ENCODE measurements at regions not wholly inside any gene's neighbourhood (a gene's known extent, or its start where the extent isn't known, plus 50 kb on each side); places are given as distances from the start of the nearest gene placed in this dataset.

DNA sequence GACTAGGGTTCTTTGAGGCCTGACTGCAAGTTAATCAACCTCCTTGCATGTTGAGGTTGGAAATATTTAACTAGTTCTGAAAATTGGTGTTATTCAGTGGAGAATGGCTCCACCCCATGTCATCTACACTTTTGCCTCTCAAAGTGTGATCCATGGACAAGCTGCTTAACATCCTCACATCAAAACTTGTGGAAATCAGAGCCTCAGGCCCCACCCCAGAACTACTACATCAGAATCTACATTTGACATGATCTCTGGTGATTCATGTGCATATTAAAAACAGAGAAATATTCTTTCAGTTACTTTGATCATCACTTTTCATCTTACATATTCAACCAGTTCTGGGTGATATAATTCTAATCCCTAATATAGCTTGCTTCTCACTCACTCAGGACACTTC lies 632.9 kb downstream of the ARL4A start:
- TF ChIP-seq SIN3A (IDR thresholded peaks at IDR 0.05; ENCODE audit: low read depth) (no peak), EZH2phosphoT487 (IDR thresholded peaks at IDR 0.05; ENCODE audit: borderline replicate concordance) (no peak), TCF7L2 (IDR thresholded peaks at IDR 0.05; ENCODE audit: borderline replicate concordance, extremely low read depth, insufficient read depth, insufficient read length) (no peak), CEBPB (IDR thresholded peaks at IDR 0.05; ENCODE audit: low read depth) (no peak), EZH2 (IDR thresholded peaks at IDR 0.05) (no peak)
- TF ChIP-seq, protein P1, sequence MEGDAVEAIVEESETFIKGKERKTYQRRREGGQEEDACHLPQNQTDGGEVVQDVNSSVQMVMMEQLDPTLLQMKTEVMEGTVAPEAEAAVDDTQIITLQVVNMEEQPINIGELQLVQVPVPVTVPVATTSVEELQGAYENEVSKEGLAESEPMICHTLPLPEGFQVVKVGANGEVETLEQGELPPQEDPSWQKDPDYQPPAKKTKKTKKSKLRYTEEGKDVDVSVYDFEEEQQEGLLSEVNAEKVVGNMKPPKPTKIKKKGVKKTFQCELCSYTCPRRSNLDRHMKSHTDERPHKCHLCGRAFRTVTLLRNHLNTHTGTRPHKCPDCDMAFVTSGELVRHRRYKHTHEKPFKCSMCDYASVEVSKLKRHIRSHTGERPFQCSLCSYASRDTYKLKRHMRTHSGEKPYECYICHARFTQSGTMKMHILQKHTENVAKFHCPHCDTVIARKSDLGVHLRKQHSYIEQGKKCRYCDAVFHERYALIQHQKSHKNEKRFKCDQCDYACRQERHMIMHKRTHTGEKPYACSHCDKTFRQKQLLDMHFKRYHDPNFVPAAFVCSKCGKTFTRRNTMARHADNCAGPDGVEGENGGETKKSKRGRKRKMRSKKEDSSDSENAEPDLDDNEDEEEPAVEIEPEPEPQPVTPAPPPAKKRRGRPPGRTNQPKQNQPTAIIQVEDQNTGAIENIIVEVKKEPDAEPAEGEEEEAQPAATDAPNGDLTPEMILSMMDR (IDR thresholded peaks at IDR 0.05 in 2 of 3, conservative IDR thresholded peaks at IDR 0.05 in 1 of 3; ENCODE audit: borderline replicate concordance in 1 of 3, insufficient read depth in 1 of 3, low read depth in 2 of 3, low read length in 2 of 3), result no peak
- TF ChIP-seq, protein P2, sequence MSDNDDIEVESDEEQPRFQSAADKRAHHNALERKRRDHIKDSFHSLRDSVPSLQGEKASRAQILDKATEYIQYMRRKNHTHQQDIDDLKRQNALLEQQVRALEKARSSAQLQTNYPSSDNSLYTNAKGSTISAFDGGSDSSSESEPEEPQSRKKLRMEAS (IDR thresholded peaks at IDR 0.05), result no peak
- TF ChIP-seq, protein P3, sequence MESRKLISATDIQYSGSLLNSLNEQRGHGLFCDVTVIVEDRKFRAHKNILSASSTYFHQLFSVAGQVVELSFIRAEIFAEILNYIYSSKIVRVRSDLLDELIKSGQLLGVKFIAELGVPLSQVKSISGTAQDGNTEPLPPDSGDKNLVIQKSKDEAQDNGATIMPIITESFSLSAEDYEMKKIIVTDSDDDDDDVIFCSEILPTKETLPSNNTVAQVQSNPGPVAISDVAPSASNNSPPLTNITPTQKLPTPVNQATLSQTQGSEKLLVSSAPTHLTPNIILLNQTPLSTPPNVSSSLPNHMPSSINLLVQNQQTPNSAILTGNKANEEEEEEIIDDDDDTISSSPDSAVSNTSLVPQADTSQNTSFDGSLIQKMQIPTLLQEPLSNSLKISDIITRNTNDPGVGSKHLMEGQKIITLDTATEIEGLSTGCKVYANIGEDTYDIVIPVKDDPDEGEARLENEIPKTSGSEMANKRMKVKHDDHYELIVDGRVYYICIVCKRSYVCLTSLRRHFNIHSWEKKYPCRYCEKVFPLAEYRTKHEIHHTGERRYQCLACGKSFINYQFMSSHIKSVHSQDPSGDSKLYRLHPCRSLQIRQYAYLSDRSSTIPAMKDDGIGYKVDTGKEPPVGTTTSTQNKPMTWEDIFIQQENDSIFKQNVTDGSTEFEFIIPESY (IDR thresholded peaks at IDR 0.05; ENCODE audit: extremely low read depth, insufficient replicate concordance, low read length), result no peak

All from HCT116 (cell line).